ENCODE measurements at regions not wholly inside any gene's neighbourhood (a gene's known extent, or its start where the extent isn't known, plus 50 kb on each side); places are given as distances from the start of the nearest gene placed in this dataset.

Small RNA genes lying in the stretch of these regions (small RNA-seq; reads per million reads assigned to genes)
- 0 reads per million in 2 experiments for gene RF00401

All from SK-MEL-5 (cell line).